SK-N-MC (cell line): ENCODE measurements at regions not wholly inside any gene's neighbourhood (a gene's known extent, or its start where the extent isn't known, plus 50 kb on each side); places are given as distances from the start of the nearest gene placed in this dataset.

ENCODE experiments used
- EZH2 ChIP-seq: fragments of 200-600 bp; sonication (generic); IDR thresholded peaks from one replicate; pipeline ENCODE4 v1.6.1; 2017; ENCODE audit warnings: antibody characterized with exemption
- POLR2AphosphoS5 ChIP-seq: IDR thresholded peaks from 2 replicates; pipeline ENCODE4 v1.6.1; 2012; ENCODE audit warnings: mild to moderate bottlenecking, low read depth, low read length, borderline replicate concordance

GRCh38 chr4:163748449-163748848 lies 254.0 kb downstream of the TMA16 start:
- no peak for TF ChIP-seq EZH2
- TF ChIP-seq POLR2AphosphoS5, result peak; percentile 19; the same call in 1 of the 2 replicates
